H1 (cell line): ENCODE measurements at regions not wholly inside any gene's neighbourhood (a gene's known extent, or its start where the extent isn't known, plus 50 kb on each side); places are given as distances from the start of the nearest gene placed in this dataset.

ENCODE experiments used
- CTCF ChIA-PET: fragments of 300-600 bp; sonication (Branson Sonifier 250); formaldehyde crosslinking; loops from one replicate; lab custom pipeline; 2021; ENCODE audit not compliant: partially characterized antibody; lab: Charles Lee
- POLR2A ChIA-PET: fragments of 300-600 bp; sonication (Branson Sonifier 250); formaldehyde crosslinking; loops from one replicate; lab custom pipeline; 2021; ENCODE audit warnings: inconsistent platforms; ENCODE audit not compliant: partially characterized antibody; lab: Charles Lee
- DNase-seq, 2 experiments: peaks; one replicate each; pipeline versions ENCODE4 v3.0.0 to v3.0.0-alpha.2; 2010 to 2022; ENCODE audit warnings: low spot score in 2 of 2, low read depth in 1 of 2, mixed read lengths in 1 of 2
- FAIRE-seq: peaks from 2 replicates; lab custom pipeline; 2011; peaks lifted over from hg19 to GRCh38; lab: Jason Lieb, UNC
- H2AFZ ChIP-seq: 2 replicates; pipeline ENCODE4 v1.8.1; 2012; ENCODE audit warnings: low read length, inconsistent platforms
- H2AK5ac ChIP-seq: 2 replicates; pipeline ENCODE4 v1.6.1; 2013; ENCODE audit warnings: low read depth, low read length
- H2BK120ac ChIP-seq: replicated peaks from 2 replicates; pipeline ENCODE3; 2013; ENCODE audit warnings: low read depth, low read length, inconsistent platforms
- H2BK12ac ChIP-seq: 2 replicates; pipeline ENCODE4 v1.6.1; 2013; ENCODE audit warnings: low read depth, low read length
- H2BK15ac ChIP-seq: 2 replicates; pipeline ENCODE4 v1.6.1; 2013; ENCODE audit warnings: low read length
- H2BK20ac ChIP-seq: 2 replicates; pipeline ENCODE4 v1.6.1; 2013; ENCODE audit warnings: low read length
- H2BK5ac ChIP-seq: 2 replicates; pipeline ENCODE4 v1.6.1; 2013; ENCODE audit warnings: low read depth, low read length
- H3K14ac ChIP-seq: 2 replicates; pipeline ENCODE4 v1.6.1; 2013; ENCODE audit warnings: inconsistent platforms; ENCODE audit not compliant: insufficient read length
- H3K18ac ChIP-seq: 2 replicates; pipeline ENCODE4 v1.6.1; 2013; ENCODE audit warnings: low read length; ENCODE audit errors: extremely low read depth
- H3K23ac ChIP-seq: 2 replicates; pipeline ENCODE4 v1.6.1; 2013; ENCODE audit warnings: inconsistent platforms; ENCODE audit not compliant: insufficient read length
- H3K23me2 ChIP-seq: 2 replicates; pipeline ENCODE4 v1.6.1; 2013; ENCODE audit warnings: low read depth, low read length
- H3K27ac ChIP-seq: 2 replicates; pipeline ENCODE4 v1.6.1; 2011; ENCODE audit warnings: low read depth, low read length, inconsistent platforms
- H3K27me3 ChIP-seq, 4 experiments: replicated peaks in 1 of 4; 1 replicate in 1 of 4; 2 replicates in 3 of 4; pipeline versions ENCODE4 v1.6.1 to v1.8.1; 2011 to 2013; ENCODE audit warnings: low read length in 3 of 4, mild to moderate bottlenecking in 3 of 4, inconsistent platforms in 2 of 4, mixed read lengths in 2 of 4, moderate library complexity in 1 of 4; ENCODE audit not compliant: control insufficient read depth in 3 of 4, insufficient read depth in 3 of 4; ENCODE audit errors: extremely low read depth in 1 of 4
- H3K36me3 ChIP-seq, 4 experiments: 2 replicates each; pipeline versions ENCODE4 v1.6.1 to v1.8.1; 2011 to 2013; ENCODE audit warnings: mild to moderate bottlenecking in 4 of 4, low read length in 3 of 4, moderate library complexity in 2 of 4, control low read depth in 1 of 4, inconsistent platforms in 1 of 4; ENCODE audit not compliant: insufficient read depth in 4 of 4, control insufficient read depth in 2 of 4
- H3K4ac ChIP-seq: replicated peaks from 2 replicates; pipeline ENCODE3; 2013; ENCODE audit warnings: low read length, low read depth, mixed read lengths, inconsistent platforms; ENCODE audit not compliant: insufficient read length
- H3K4me1 ChIP-seq, 4 experiments: replicated peaks in 1 of 4; 1 replicate in 1 of 4; 2 replicates in 3 of 4; pipeline versions ENCODE4 v1.6.1 to v1.8.1; 2011 to 2013; ENCODE audit warnings: low read length in 3 of 4, inconsistent platforms in 2 of 4, mixed read lengths in 1 of 4; ENCODE audit not compliant: insufficient read depth in 4 of 4, control insufficient read depth in 3 of 4
- H3K4me2 ChIP-seq, 2 experiments: 2 replicates each; pipeline versions ENCODE4 v1.6.1 to v1.8.1; 2011 to 2013; ENCODE audit warnings: low read depth in 2 of 2, low read length in 2 of 2, control low read depth in 1 of 2, inconsistent platforms in 1 of 2, mild to moderate bottlenecking in 1 of 2; ENCODE audit not compliant: insufficient read depth in 1 of 2
- H3K4me3 ChIP-seq, 4 experiments: fragments of 200-600, 300-600 bp in 1 of 4; sonication (generic), shearing (Covaris generic), sonication (Bioruptor Twin) in 1 of 4; 2 replicates each; pipeline versions ENCODE4 v1.5.1 to v1.8.1; 2011 to 2016; ENCODE audit warnings: low read length in 4 of 4, low read depth in 3 of 4, control low read depth in 2 of 4, inconsistent platforms in 2 of 4, mild to moderate bottlenecking in 2 of 4, mixed read lengths in 1 of 4, moderate library complexity in 1 of 4; ENCODE audit not compliant: insufficient read depth in 2 of 4; ENCODE audit errors: extremely low read depth in 1 of 4
- H3K56ac ChIP-seq: replicated peaks from 2 replicates; pipeline ENCODE3; 2013; ENCODE audit warnings: low read depth, mild to moderate bottlenecking, mixed read lengths, low read length, inconsistent platforms; ENCODE audit not compliant: insufficient read length
- H3K79me1 ChIP-seq: 2 replicates; pipeline ENCODE4 v1.6.1; 2013; ENCODE audit warnings: low read depth, low read length, control low read depth
- H3K79me2 ChIP-seq, 2 experiments: 2 replicates each; pipeline versions ENCODE4 v1.6.1 to v1.8.1; 2012 to 2013; ENCODE audit warnings: low read length in 2 of 2, mild to moderate bottlenecking in 2 of 2, inconsistent platforms in 1 of 2; ENCODE audit not compliant: insufficient read depth in 2 of 2, control insufficient read depth in 1 of 2
- H3K9ac ChIP-seq, 4 experiments: replicated peaks in 1 of 4; 1 replicate in 1 of 4; 2 replicates in 3 of 4; pipeline versions ENCODE4 v1.6.1 to v1.8.1; 2011 to 2013; ENCODE audit warnings: low read depth in 3 of 4, low read length in 3 of 4, control low read depth in 2 of 4, mild to moderate bottlenecking in 2 of 4, moderate library complexity in 2 of 4, inconsistent platforms in 1 of 4; ENCODE audit errors: extremely low read depth in 1 of 4
- H3K9me3 ChIP-seq, 2 experiments: 2 replicates each; pipeline versions ENCODE4 v1.6.1 to v1.8.1; 2012 to 2013; ENCODE audit warnings: mild to moderate bottlenecking in 2 of 2, moderate library complexity in 2 of 2, control low read depth in 1 of 2, inconsistent platforms in 1 of 2, low read depth in 1 of 2, low read length in 1 of 2, mixed read lengths in 1 of 2; ENCODE audit not compliant: insufficient read depth in 2 of 2
- H4K20me1 ChIP-seq, 2 experiments: replicated peaks in 1 of 2; 2 replicates each; pipeline versions ENCODE3 to v1.8.1; 2011 to 2013; ENCODE audit warnings: inconsistent platforms in 2 of 2, low read length in 2 of 2, mild to moderate bottlenecking in 1 of 2; ENCODE audit not compliant: insufficient read depth in 2 of 2, control insufficient read depth in 1 of 2
- H4K5ac ChIP-seq: 2 replicates; pipeline ENCODE4 v1.6.1; 2013; ENCODE audit warnings: low read length, low read depth, mixed read lengths, inconsistent platforms; ENCODE audit not compliant: insufficient read length
- H4K8ac ChIP-seq: 2 replicates; pipeline ENCODE4 v1.8.0; 2013; ENCODE audit warnings: mild to moderate bottlenecking, moderate library complexity, low read length, inconsistent platforms; ENCODE audit not compliant: insufficient read depth; ENCODE audit errors: extremely low read depth
- H4K91ac ChIP-seq: replicated peaks from 2 replicates; pipeline ENCODE3; 2013; ENCODE audit warnings: low read length, mixed read lengths, inconsistent platforms; ENCODE audit not compliant: insufficient read length
- CTCF ChIP-seq, 3 experiments: IDR thresholded peaks; 1 replicate in 2 of 3; 2 replicates in 1 of 3; pipeline versions ENCODE4 v1.5.1 to v1.6.1; 2011; ENCODE audit warnings: low read length in 3 of 3, mild to moderate bottlenecking in 3 of 3, inconsistent platforms in 2 of 3, low read depth in 1 of 3, moderate library complexity in 1 of 3; ENCODE audit not compliant: insufficient read depth in 1 of 3; ENCODE audit errors: control extremely low read depth in 1 of 3
- E2F6 ChIP-seq: IDR thresholded peaks from 2 replicates; pipeline ENCODE4 v1.6.1; 2012; ENCODE audit warnings: inconsistent platforms
- FOSL1 ChIP-seq: IDR thresholded peaks from 2 replicates; pipeline ENCODE4 v1.6.1; 2011; ENCODE audit warnings: mild to moderate bottlenecking, low read depth, low read length, moderate library complexity; ENCODE audit not compliant: insufficient read depth
- GABPA ChIP-seq: IDR thresholded peaks from 2 replicates; pipeline ENCODE4 v1.6.1; 2011; ENCODE audit warnings: mild to moderate bottlenecking, low read length, moderate library complexity, borderline replicate concordance; ENCODE audit not compliant: insufficient read depth
- MAX ChIP-seq: IDR thresholded peaks from 2 replicates; pipeline ENCODE4 v1.6.1; 2012; ENCODE audit warnings: inconsistent platforms
- SAP30 ChIP-seq: fragments of 300-600 bp; sonication (generic); IDR thresholded peaks from 2 replicates; pipeline ENCODE4 v1.7.1; 2012; ENCODE audit warnings: low read length, moderate library complexity, mild to moderate bottlenecking, inconsistent platforms; ENCODE audit not compliant: insufficient read depth, insufficient replicate concordance
- SP4 ChIP-seq: IDR thresholded peaks from 2 replicates; pipeline ENCODE4 v1.6.1; 2012; ENCODE audit warnings: low read length, inconsistent platforms
- SUZ12 ChIP-seq: fragments of 200-600 bp; sonication (generic); IDR thresholded peaks from 2 replicates; pipeline ENCODE4 v1.6.1; 2012; ENCODE audit warnings: mild to moderate bottlenecking, inconsistent platforms, low read length, moderate library complexity, mixed read lengths
- TBP ChIP-seq: IDR thresholded peaks from 2 replicates; pipeline ENCODE4 v1.6.1; 2011; ENCODE audit warnings: low read depth, low read length, improper control_type of control experiment
- WGBS, 2 experiments: shearing (Covaris generic) in 1 of 2; methylation state at CpG; one replicate each; pipeline versions ENCODE4 v1.1.6 to v1.1.7; 2013 to 2015; ENCODE audit warnings: low lambda C conversion rate in 2 of 2, mixed read lengths in 2 of 2, inconsistent platforms in 1 of 2, low coverage in 1 of 2, missing lambda C conversion rate in 1 of 2; ENCODE audit not compliant: insufficient replicate concordance in 2 of 2, insufficient coverage in 1 of 2, insufficient read length in 1 of 2; ENCODE audit errors: extremely low coverage in 1 of 2, missing lambda C conversion rate in 1 of 2; 5-methylcytosine and 5-hydroxymethylcytosine counted together

GRCh38 chr11:121754598-121754997, 301.8 kb upstream of the SORL1-AS1 start:
- peaks cover 2 to 11% (median 8%) of the 10 kb centered on the region in 4 experiments; a peak in 6 of 7 replicates for H3K4me1 ChIP-seq
- no peak overlapping the region for H3K4me2 ChIP-seq
- no peaks in the 10 kb centered on the region for H3K79me2 ChIP-seq
- H3K36me3 ChIP-seq: no peaks in the 10 kb centered on the region
- H3K56ac ChIP-seq: no peak overlapping the region
- H4K20me1 ChIP-seq: no peaks in the 10 kb centered on the region
- FAIRE-seq: no peak
- no peak overlapping the region for H2BK12ac ChIP-seq
- H2AK5ac ChIP-seq: no peak overlapping the region
- no peak overlapping the region for H4K5ac ChIP-seq
- no peak overlapping the region for H2AFZ ChIP-seq
- no peak overlapping the region for H2BK15ac ChIP-seq
- no peak overlapping the region for H3K9ac ChIP-seq
- H3K9me3 ChIP-seq: no peaks in the 10 kb centered on the region
- no peak overlapping the region for H3K23ac ChIP-seq
- no peak overlapping the region for H2BK20ac ChIP-seq
- no peaks in the 10 kb centered on the region for H3K23me2 ChIP-seq
- H3K27ac ChIP-seq: no peak overlapping the region
- no peak for DNase-seq
- no peaks in the 10 kb centered on the region for H3K27me3 ChIP-seq
- no peak overlapping the region for H4K8ac ChIP-seq
- no peak overlapping the region for H3K4me3 ChIP-seq
- no peak overlapping the region for H4K91ac ChIP-seq
- no peak overlapping the region for H3K18ac ChIP-seq
- H3K79me1 ChIP-seq: no peaks in the 10 kb centered on the region
- H2BK120ac ChIP-seq: no peak overlapping the region
- no peak overlapping the region for H3K14ac ChIP-seq
- no peak overlapping the region for H3K4ac ChIP-seq
- 84% methylated on average over 2 of the region's 2 CpGs; no CpG with 5 or more reads in 1 of the 2 experiments for WGBS, 2 experiments
- H2BK5ac ChIP-seq: no peak overlapping the region
- POLR2A ChIA-PET: no interaction called here
- CTCF ChIA-PET: interaction anchor here (0.8 to 5.8 kb wide), 5 partner anchors 10 to 353 kb away, joined by 3 to 28 read pairs (median 6); no protein-coding TSS in a partner anchor
- TF ChIP-seq CTCF (IDR thresholded peaks at IDR 0.05; ENCODE audit: control extremely low read depth in 1 of 3, insufficient read depth in 1 of 3, low read depth in 1 of 3, low read length in 3 of 3) (no peak), FOSL1 (no peak), SAP30 (no peak), MAX (no peak), GABPA (no peak), SP4 (no peak), SUZ12 (no peak), TBP (no peak), E2F6 (no peak)
